ENCODE measurements at regions not wholly inside any gene's neighbourhood (a gene's known extent, or its start where the extent isn't known, plus 50 kb on each side); places are given as distances from the start of the nearest gene placed in this dataset.
"Not testable (repeated sequence)": the region's sequence is repeated elsewhere in the genome, so short reads cannot be mapped to it uniquely, and the experiment has no call there.

GRCh38 chr13:44668688-44669087, 92.6 kb upstream of the TSC22D1 start:
- Histone ChIP-seq H3K27ac (no peak overlapping the region), H3K9me3 (no peaks in the 10 kb centered on the region), H3K4me1 (peaks cover 16% of the 10 kb centered on the region), H3K36me3 (ENCODE audit: insufficient read depth in 1 of 2, low read depth in 1 of 2) (no peaks in the 10 kb centered on the region), H3K27me3 (ENCODE audit: insufficient read depth in 3 of 3, low read length in 2 of 3) (no peaks in the 10 kb centered on the region), H3K4me3 (no peak overlapping the region)
- TF ChIP-seq CTCF (IDR thresholded peaks at IDR 0.05), result no peak
- intact Hi-C loops (cut with DNase I), result no loop called here
- no peak for DNase-seq
- ATAC-seq, result no peak
- 58 to 66% (median 64%) methylated on average over 2 of the region's 2 CpGs for WGBS, 3 donors

GRCh38 chr13:44667943-44668342, 91.8 kb upstream of the TSC22D1 start:
- H3K27ac ChIP-seq, result no peak overlapping the region
- H3K4me1 ChIP-seq, result peaks cover 16% of the 10 kb centered on the region
- DNase-seq, result no peak
- no peaks in the 10 kb centered on the region for H3K36me3 ChIP-seq (ENCODE audit: insufficient read depth in 1 of 2, low read depth in 1 of 2)
- H3K27me3 ChIP-seq (ENCODE audit: insufficient read depth in 3 of 3, low read length in 2 of 3), result no peaks in the 10 kb centered on the region
- WGBS, 3 donors, result 17 to 40% (median 26%) methylated on average over 3 of the region's 3 CpGs
- no peak overlapping the region for H3K4me3 ChIP-seq
- no peaks in the 10 kb centered on the region for H3K9me3 ChIP-seq
- intact Hi-C loops (cut with DNase I), result no loop called here
- ATAC-seq, result peak in 3 of 4 donors; percentile 57 to 83 (median 71)
- TF ChIP-seq CTCF (IDR thresholded peaks at IDR 0.05), result no peak

- H3K36me3 ChIP-seq (ENCODE audit: insufficient read depth in 1 of 2, low read depth in 1 of 2); H3K9me3 ChIP-seq; DNase-seq; H3K27me3 ChIP-seq (ENCODE audit: insufficient read depth in 3 of 3, low read length in 2 of 3); H3K27ac ChIP-seq; H3K4me3 ChIP-seq; intact Hi-C loops (cut with DNase I): not testable (repeated sequence)
- 82 to 92% (median 84%) methylated on average over 3 of the region's 3 CpGs for WGBS, 3 donors
- H3K4me1 ChIP-seq, result peaks cover 16% of the 10 kb centered on the region
- peak in 1 of 4 donors; percentile 44 for ATAC-seq
These were observed 90.4 kb upstream of the TSC22D1 start for GRCh38 chr13:44666538-44666937.

GRCh38 chr13:44664308-44664707, 88.2 kb upstream of the TSC22D1 start:
- peaks cover 16% of the 10 kb centered on the region for H3K4me1 ChIP-seq
- no peaks in the 10 kb centered on the region for H3K9me3 ChIP-seq
- intact Hi-C loops (cut with DNase I), result no loop called here
- DNase-seq, result no peak
- no peaks in the 10 kb centered on the region for H3K36me3 ChIP-seq (ENCODE audit: insufficient read depth in 1 of 2, low read depth in 1 of 2)
- 84 to 96% (median 96%) methylated on average over 1 of the region's 1 CpG for WGBS, 3 donors
- H3K27ac ChIP-seq, result no peak overlapping the region
- H3K4me3 ChIP-seq, result no peak overlapping the region
- TF ChIP-seq CTCF (IDR thresholded peaks at IDR 0.05), result no peak
- no peak for ATAC-seq
- H3K27me3 ChIP-seq (ENCODE audit: insufficient read depth in 3 of 3, low read length in 2 of 3), result no peaks in the 10 kb centered on the region

- WGBS, 3 donors, result 70 to 81% (median 79%) methylated on average over 3 of the region's 3 CpGs
- Histone ChIP-seq H3K27ac (no peak overlapping the region), H3K9me3 (no peaks in the 10 kb centered on the region), H3K4me1 (peaks cover 1% of the 10 kb centered on the region), H3K36me3 (ENCODE audit: insufficient read depth in 1 of 2, low read depth in 1 of 2) (no peaks in the 10 kb centered on the region), H3K4me3 (no peak overlapping the region), H3K27me3 (ENCODE audit: insufficient read depth in 3 of 3, low read length in 2 of 3) (no peaks in the 10 kb centered on the region)
- intact Hi-C loops (cut with DNase I), result no loop called here
- ATAC-seq (no peak), DNase-seq (no peak)
- no peak for TF ChIP-seq CTCF (IDR thresholded peaks at IDR 0.05)
These were observed 86.4 kb upstream of the TSC22D1 start for GRCh38 chr13:44662515-44662914.
